HCT116 (cell line): ENCODE measurements at regions not wholly inside any gene's neighbourhood (a gene's known extent, or its start where the extent isn't known, plus 50 kb on each side); places are given as distances from the start of the nearest gene placed in this dataset.
"Not testable (repeated sequence)": the region's sequence is repeated elsewhere in the genome, so short reads cannot be mapped to it uniquely, and the experiment has no call there.

Experiments used
- CBX3 ChIP-seq: IDR thresholded peaks from 2 replicates; pipeline ENCODE4 v1.6.1; 2012; ENCODE audit warnings: low read depth
- CEBPB ChIP-seq: IDR thresholded peaks from 2 replicates; pipeline ENCODE4 v1.6.1; 2012; ENCODE audit warnings: low read depth
- EGR1 ChIP-seq: IDR thresholded peaks from 2 replicates; pipeline ENCODE4 v1.6.1; 2012; ENCODE audit warnings: low read depth
- EZH2 ChIP-seq: fragments of 200-600 bp; sonication (generic); IDR thresholded peaks from 2 replicates; pipeline ENCODE4 v1.6.1; 2017; ENCODE audit warnings: antibody characterized with exemption, mixed run types
- POLR2A ChIP-seq: IDR thresholded peaks from 2 replicates; pipeline ENCODE4 v1.7.0; 2011; ENCODE audit warnings: borderline replicate concordance; ENCODE audit not compliant: insufficient read depth, insufficient read length; ENCODE audit errors: extremely low read depth
- POLR2AphosphoS5 ChIP-seq: IDR thresholded peaks from 2 replicates; pipeline ENCODE4 v1.6.1; 2011; ENCODE audit warnings: mild to moderate bottlenecking, low read depth, low read length, moderate library complexity
- SP1 ChIP-seq: IDR thresholded peaks from 2 replicates; pipeline ENCODE4 v1.6.1; 2012; ENCODE audit warnings: low read depth
- TCF7L2 ChIP-seq: IDR thresholded peaks from 2 replicates; pipeline ENCODE4 v1.7.0; 2011; ENCODE audit warnings: borderline replicate concordance, inconsistent platforms; ENCODE audit not compliant: insufficient read depth, insufficient read length; ENCODE audit errors: extremely low read depth
- YY1 ChIP-seq: IDR thresholded peaks from 2 replicates; pipeline ENCODE4 v1.6.1; 2011; ENCODE audit warnings: low read length, low read depth, moderate library complexity, mild to moderate bottlenecking; ENCODE audit not compliant: insufficient replicate concordance; ENCODE audit errors: extremely low read depth
- ZNF274 ChIP-seq: fragments of 200-500 bp; sonication (Bioruptor generic); IDR thresholded peaks from 2 replicates; pipeline ENCODE4 v1.6.1; 2014; ENCODE audit warnings: mild to moderate bottlenecking, low read depth, low read length, inconsistent platforms
- TF ChIP-seq, protein P1 (sequence below), 3 experiments: fragments of 200-600 bp in 1 of 3; sonication (generic) in 1 of 3; IDR thresholded peaks in 2 of 3; conservative IDR thresholded peaks in 1 of 3; 2 replicates each; pipeline ENCODE4 v1.5.1; 2012 to 2017; ENCODE audit warnings: low read depth in 2 of 3, low read length in 2 of 3, antibody characterized with exemption in 1 of 3, borderline replicate concordance in 1 of 3, control low read depth in 1 of 3, mild to moderate bottlenecking in 1 of 3, mixed read lengths in 1 of 3, mixed run types in 1 of 3, moderate library complexity in 1 of 3; ENCODE audit not compliant: insufficient read depth in 1 of 3
- TF ChIP-seq, protein P2 (sequence below): IDR thresholded peaks from 2 replicates; pipeline ENCODE4 v1.6.1; 2012
- TF ChIP-seq, protein P3 (sequence below): IDR thresholded peaks from 2 replicates; pipeline ENCODE4 v1.6.1; 2012; ENCODE audit warnings: low read depth

DNA sequence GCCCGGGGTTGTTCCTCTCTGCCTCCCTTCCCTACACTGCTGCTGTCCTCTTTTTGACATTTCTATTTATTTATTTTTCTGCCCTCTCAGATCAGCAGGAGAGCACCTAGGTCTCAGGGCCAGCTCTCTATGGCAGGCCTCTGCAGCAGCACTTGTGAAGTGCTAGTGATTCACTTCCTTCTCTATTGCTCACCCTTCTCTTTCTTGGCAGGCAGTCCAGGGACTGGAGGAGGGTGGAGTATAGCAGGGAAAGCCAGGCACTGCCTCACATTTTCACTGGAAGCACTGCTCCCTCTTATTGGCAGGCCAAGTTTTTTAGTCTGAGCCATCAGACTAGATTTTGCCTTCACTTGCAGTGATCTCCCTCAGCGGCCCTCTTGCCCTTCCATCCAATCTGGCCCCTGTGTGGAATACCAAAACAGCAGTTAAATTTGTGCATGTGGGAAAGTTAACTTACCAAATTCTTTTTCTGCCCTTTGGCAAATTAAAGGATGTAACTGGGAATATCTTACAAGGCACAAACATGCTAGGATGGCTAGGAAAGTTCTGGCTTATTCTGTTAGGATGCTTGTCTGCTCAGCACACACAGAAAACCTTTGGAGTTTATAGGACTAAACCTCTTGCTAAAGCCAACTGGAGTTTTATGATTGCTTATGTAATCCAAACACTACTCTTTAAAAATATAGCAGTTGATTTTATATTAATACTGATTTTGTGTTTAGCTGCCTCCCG lies 847.6 kb downstream of the TTLL7 start:
- TF ChIP-seq, protein P1, sequence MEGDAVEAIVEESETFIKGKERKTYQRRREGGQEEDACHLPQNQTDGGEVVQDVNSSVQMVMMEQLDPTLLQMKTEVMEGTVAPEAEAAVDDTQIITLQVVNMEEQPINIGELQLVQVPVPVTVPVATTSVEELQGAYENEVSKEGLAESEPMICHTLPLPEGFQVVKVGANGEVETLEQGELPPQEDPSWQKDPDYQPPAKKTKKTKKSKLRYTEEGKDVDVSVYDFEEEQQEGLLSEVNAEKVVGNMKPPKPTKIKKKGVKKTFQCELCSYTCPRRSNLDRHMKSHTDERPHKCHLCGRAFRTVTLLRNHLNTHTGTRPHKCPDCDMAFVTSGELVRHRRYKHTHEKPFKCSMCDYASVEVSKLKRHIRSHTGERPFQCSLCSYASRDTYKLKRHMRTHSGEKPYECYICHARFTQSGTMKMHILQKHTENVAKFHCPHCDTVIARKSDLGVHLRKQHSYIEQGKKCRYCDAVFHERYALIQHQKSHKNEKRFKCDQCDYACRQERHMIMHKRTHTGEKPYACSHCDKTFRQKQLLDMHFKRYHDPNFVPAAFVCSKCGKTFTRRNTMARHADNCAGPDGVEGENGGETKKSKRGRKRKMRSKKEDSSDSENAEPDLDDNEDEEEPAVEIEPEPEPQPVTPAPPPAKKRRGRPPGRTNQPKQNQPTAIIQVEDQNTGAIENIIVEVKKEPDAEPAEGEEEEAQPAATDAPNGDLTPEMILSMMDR (IDR thresholded peaks at IDR 0.05 in 2 of 3, conservative IDR thresholded peaks at IDR 0.05 in 1 of 3; ENCODE audit: borderline replicate concordance in 1 of 3, insufficient read depth in 1 of 3, low read depth in 2 of 3, low read length in 2 of 3): not testable (repeated sequence)
- not testable (repeated sequence) for TF ChIP-seq EZH2, YY1, EGR1, POLR2AphosphoS5, SP1, POLR2A, ZNF274, TCF7L2, CEBPB, CBX3
- TF ChIP-seq, protein P2, sequence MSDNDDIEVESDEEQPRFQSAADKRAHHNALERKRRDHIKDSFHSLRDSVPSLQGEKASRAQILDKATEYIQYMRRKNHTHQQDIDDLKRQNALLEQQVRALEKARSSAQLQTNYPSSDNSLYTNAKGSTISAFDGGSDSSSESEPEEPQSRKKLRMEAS: not testable (repeated sequence)
- TF ChIP-seq, protein P3, sequence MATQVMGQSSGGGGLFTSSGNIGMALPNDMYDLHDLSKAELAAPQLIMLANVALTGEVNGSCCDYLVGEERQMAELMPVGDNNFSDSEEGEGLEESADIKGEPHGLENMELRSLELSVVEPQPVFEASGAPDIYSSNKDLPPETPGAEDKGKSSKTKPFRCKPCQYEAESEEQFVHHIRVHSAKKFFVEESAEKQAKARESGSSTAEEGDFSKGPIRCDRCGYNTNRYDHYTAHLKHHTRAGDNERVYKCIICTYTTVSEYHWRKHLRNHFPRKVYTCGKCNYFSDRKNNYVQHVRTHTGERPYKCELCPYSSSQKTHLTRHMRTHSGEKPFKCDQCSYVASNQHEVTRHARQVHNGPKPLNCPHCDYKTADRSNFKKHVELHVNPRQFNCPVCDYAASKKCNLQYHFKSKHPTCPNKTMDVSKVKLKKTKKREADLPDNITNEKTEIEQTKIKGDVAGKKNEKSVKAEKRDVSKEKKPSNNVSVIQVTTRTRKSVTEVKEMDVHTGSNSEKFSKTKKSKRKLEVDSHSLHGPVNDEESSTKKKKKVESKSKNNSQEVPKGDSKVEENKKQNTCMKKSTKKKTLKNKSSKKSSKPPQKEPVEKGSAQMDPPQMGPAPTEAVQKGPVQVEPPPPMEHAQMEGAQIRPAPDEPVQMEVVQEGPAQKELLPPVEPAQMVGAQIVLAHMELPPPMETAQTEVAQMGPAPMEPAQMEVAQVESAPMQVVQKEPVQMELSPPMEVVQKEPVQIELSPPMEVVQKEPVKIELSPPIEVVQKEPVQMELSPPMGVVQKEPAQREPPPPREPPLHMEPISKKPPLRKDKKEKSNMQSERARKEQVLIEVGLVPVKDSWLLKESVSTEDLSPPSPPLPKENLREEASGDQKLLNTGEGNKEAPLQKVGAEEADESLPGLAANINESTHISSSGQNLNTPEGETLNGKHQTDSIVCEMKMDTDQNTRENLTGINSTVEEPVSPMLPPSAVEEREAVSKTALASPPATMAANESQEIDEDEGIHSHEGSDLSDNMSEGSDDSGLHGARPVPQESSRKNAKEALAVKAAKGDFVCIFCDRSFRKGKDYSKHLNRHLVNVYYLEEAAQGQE: not testable (repeated sequence)
